Motor neuron (in vitro differentiated cells): ENCODE measurements at regions not wholly inside any gene's neighbourhood (a gene's known extent, or its start where the extent isn't known, plus 50 kb on each side); places are given as distances from the start of the nearest gene placed in this dataset.
A peak's percentile ranks its signal among the peaks of the same experiment; 100 is the strongest.

Experiments
- ATAC-seq, 8 experiments: fragments of 200-7000 bp; cut with Tn5 transposase; replicated peaks in 6 of 8; 2 replicates each; pipeline ENCODE4 v1.8.0; 2021; ENCODE audit warnings: mild to moderate bottlenecking in 8 of 8, moderate library complexity in 8 of 8
- H3K27ac ChIP-seq, 2 donors: fragments of 250-450 bp; sonication (Bioruptor Pico); 2 replicates each; pipeline ENCODE4 v1.9.0; 2021; ENCODE audit warnings: antibody characterized with exemption in 2 of 2, mild to moderate bottlenecking in 2 of 2, moderate library complexity in 1 of 2
- H3K4me1 ChIP-seq, 2 donors: fragments of 250-450 bp; sonication (Bioruptor Pico); replicated peaks in 1 of 2; 2 replicates each; pipeline ENCODE4 v1.6.1; 2021; ENCODE audit warnings: antibody characterized with exemption in 2 of 2, mild to moderate bottlenecking in 2 of 2, moderate library complexity in 1 of 2
- H3K4me3 ChIP-seq, 5 donors: fragments of 250-450 bp; sonication (Bioruptor Pico); 2 replicates each; pipeline ENCODE4 v1.9.0; 2021; ENCODE audit warnings: antibody characterized with exemption in 5 of 5, mild to moderate bottlenecking in 5 of 5, moderate library complexity in 4 of 5
- WGBS, 10 experiments: fragments of 450-650 bp; shearing (Covaris generic); methylation state at CpG; one replicate each; pipeline ENCODE4 v1.0.0; 2022; 5-methylcytosine and 5-hydroxymethylcytosine counted together
- in situ Hi-C, 9 experiments: fragments of 400-800 bp; cut with MboI; loops; one replicate each; pipeline ENCODE4 v1.15.0; 2021; ENCODE audit warnings: low sequenced_read_pairs in 9 of 9, low pct_unique_long_range_greater_than_20kb in 2 of 9; ENCODE audit not compliant: unreplicated experiment in 9 of 9

DNA sequence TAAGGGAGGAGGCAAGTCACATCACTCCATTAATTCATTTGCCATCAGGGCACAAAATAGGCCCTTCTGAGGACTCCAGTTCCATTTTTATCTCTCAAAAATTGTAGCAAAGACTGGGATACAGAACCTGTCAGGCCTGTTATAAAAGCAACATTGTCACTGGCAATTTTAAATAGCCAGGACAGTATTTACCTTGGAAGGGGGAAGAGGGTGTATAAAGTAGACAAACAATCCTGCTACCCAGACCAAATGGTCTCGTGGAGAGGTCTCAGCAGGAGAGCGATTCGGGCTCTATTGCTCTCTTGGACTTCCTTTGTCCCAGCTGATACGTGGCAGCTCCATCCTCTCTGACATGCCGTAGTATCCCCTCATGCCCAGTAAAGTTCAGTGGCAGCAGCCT lies 740.3 kb upstream of the HS6ST1 start:
- WGBS, 10 experiments = 27 to 100% (median 70%) methylated on average over 1 to 3 of the region's 5 CpGs; no CpG with 5 or more reads in 4 of the 10 experiments
- in situ Hi-C loops = no loop called here
- ATAC-seq = no peak
- no peak overlapping the region for H3K4me3 ChIP-seq
- peaks cover 9 to 13% of the 10 kb centered on the region in 2 donors for H3K4me1 ChIP-seq
- H3K27ac ChIP-seq = no peak overlapping the region

DNA sequence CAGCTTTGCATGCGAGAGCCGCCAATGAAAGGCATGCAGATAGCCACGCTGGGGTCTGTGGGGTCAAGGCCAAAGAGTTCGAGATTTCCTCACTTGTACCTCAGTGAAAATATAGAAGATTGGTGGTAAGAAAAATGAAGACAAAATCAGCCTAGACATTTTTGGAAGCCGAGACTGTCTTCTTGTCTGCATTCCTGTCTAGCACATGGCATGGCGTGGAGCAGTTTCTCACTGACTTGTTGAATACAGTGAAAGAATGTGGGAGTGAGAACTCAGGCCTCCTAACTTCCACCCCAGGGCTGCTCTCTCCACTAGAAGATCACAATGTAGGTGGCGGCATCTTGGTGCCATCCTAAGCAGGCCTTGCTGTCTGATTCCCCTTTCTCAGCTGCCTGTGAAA lies 740.8 kb upstream of the HS6ST1 start:
- Histone ChIP-seq H3K4me1 (peaks cover 9 to 17% of the 10 kb centered on the region in 2 donors), H3K27ac (no peak overlapping the region), H3K4me3 (no peak overlapping the region)
- in situ Hi-C loops = no loop called here
- 43 to 100% (median 82%) methylated on average over 1 to 7 of the region's 7 CpGs for WGBS, 10 experiments
- no peak for ATAC-seq

DNA sequence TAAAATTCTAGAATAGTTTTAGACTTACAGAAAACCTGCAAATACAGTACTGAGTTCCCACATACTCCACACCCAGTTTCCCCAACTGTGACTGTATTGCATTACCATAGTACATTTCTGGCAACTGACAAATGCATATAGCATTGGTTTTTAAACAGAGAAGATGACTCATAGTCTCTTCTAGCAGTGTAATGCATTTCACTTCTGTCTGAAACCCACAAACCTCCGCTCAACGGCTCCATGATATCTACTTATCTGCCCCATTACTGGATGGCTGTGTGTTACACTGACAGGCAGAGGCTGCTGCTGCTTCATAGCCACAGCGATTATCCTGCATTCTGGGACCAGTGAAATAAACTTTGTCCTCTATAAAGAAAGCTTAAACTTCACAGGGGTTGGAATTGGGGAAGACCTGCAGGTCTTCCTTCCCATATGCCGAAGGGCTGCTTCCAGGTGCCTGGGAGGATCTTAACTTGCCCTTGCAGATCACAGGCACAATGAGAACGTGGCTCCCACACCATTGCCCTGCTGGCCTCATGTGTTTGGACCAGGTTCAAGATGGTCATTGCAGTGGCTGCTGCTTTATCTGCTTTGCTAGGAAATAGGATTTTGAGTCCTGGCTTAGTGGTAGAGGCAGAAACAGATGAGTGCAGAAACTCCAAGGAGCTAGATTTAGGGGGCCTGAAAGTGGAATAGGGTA lies 742.6 kb upstream of the HS6ST1 start:
- Histone ChIP-seq H3K4me1 (peaks cover 3 to 20% of the 10 kb centered on the region in 2 donors), H3K4me3 (no peak overlapping the region), H3K27ac (no peak overlapping the region)
- in situ Hi-C loops = no loop called here
- 0 to 100% (median 36%) methylated on average over 1 to 5 of the region's 5 CpGs; no CpG with 5 or more reads in 4 of the 10 experiments for WGBS, 10 experiments
- ATAC-seq = peak; percentile 81 to 99 (median 84)

DNA sequence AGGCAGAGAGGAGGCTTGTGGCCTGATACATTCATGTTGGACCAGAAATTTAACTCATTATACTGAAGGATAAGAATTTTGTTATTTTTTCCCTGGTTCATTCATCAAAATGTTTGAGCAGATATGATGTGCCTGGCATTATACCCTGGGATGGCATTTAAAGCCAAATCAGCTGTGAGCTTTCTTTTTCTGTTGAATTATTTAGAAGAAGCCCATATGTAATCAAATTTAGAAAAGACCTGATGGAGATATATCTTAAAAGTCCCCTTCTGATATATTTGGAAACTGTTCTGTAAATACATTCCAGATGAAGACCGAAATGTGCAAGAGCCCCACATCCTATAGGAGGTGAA lies 743.1 kb upstream of the HS6ST1 start:
- no peak overlapping the region for H3K27ac ChIP-seq
- no peak overlapping the region for H3K4me3 ChIP-seq
- H3K4me1 ChIP-seq = peaks cover 0 to 20% of the 10 kb centered on the region in 2 donors
- in situ Hi-C loops = no loop called here
- no peak for ATAC-seq
- WGBS, 10 experiments = 14 to 67% (median 24%) methylated on average over 1 of the region's 1 CpG; no CpG with 5 or more reads in 6 of the 10 experiments

DNA sequence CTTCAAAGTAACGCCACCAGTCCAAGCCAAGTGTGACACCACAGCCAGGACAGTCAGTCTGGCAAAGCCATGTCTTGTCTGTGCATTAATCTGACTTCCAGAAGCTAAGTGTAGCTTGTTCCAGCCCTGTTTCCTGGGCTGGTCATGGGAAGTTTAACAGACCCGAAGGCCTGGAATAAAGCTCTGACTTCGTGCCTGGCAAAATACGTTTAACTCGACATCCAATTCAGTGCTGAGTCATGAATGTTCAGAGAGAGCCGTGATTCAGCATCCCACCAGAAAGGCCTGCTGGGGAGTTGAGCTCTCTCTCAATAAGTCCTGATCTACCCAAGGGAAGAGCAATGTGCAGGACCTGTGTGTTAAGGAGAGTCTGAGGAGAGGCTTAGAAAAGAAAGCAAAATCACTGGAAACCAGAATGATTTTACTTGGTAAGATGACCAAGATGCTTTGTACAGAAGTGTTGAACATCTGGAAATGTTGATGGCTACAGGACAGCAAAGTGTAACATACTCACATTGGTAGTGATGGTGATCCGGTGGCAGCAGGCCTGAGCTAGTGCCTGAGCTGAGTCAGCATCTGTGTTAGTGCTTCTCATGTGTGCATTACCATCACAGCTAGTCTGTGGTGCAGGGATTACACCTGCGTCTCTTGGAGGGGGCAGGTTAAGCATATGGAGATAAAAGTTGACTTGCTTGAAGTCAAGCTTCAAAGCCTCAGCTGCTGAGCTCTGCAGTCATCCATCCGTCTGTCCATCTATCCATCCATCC lies 743.7 kb upstream of the HS6ST1 start:
- Histone ChIP-seq H3K27ac (no peak overlapping the region), H3K4me1 (peaks cover 0 to 20% of the 10 kb centered on the region in 2 donors), H3K4me3 (no peak overlapping the region)
- in situ Hi-C loops = no loop called here
- 7 to 100% (median 93%) methylated on average over 2 to 7 of the region's 9 CpGs; no CpG with 5 or more reads in 2 of the 10 experiments for WGBS, 10 experiments
- ATAC-seq = peak in 1 of 8 experiments; percentile 5

DNA sequence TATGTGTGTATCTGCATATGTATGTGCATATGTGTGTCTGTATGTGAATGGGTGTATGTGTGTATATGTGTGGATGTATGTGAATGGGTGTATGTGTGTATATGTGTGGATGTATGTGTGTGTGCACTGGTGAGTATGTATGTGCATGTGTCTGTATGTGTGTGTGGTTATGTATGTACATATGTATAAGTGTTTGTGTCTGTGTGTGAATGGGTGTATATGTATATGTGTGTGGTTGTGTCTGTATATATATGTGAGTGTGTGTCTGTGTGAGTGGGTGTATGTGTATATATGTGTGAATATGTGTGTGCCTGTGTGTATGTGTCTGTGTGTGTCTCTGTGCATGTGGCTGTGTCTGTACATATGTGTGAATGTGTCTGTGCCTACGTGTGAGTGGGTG lies 748.4 kb upstream of the HS6ST1 start:
- ATAC-seq = no peak
- 0 to 88% methylated on average over 1 of the region's 1 CpG; no CpG with 5 or more reads in 8 of the 10 experiments for WGBS, 10 experiments
- in situ Hi-C loops = no loop called here
- Histone ChIP-seq H3K4me3 (no peak overlapping the region), H3K4me1 (peaks cover 8 to 27% of the 10 kb centered on the region in 2 donors), H3K27ac (no peak overlapping the region)

DNA sequence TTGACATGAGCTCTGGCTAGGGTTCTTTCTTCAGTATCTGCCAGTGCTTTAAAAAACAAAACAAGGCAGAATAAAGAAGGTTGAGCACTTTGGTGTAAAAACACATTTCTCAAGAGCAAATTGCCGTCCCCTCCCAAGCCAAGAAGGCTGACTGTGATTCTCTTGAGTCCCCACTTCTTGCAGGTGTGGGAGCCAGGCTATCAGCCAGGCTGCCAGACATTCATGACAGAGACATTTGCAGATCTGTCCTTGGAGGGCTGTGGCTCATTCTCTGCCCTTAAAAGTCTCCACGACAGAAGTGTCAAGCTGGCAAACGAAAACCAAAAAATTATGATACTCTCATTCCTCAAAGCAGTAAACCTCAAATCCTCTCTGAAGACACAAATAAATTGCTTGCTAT lies 749.3 kb upstream of the HS6ST1 start:
- no peak overlapping the region for H3K4me3 ChIP-seq
- in situ Hi-C loops = no loop called here
- 0 to 95% (median 14%) methylated on average over 2 to 3 of the region's 3 CpGs; no CpG with 5 or more reads in 6 of the 10 experiments for WGBS, 10 experiments
- ATAC-seq = no peak
- H3K27ac ChIP-seq = no peak overlapping the region
- H3K4me1 ChIP-seq = peaks cover 8 to 27% of the 10 kb centered on the region in 2 donors

DNA sequence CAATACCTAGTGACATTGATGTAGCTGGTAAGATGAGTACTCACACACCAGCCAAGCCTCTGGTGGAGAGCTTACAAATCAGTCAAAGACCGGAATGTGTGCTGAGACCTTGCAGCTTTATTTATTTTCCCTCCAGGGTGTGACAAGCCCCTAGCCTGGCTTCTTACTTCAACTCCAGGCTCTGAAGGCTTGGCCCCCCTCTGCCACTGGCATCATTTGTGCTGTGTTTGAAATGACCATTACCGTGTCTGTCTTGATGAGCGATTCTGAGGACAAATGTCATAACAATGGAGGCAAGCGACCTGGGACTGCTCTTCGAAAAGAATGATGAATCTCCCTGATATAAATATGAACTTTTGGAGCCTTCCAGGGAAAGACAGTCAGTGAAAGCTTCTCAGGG lies 749.9 kb upstream of the HS6ST1 start:
- Histone ChIP-seq H3K4me1 (peaks cover 8 to 24% of the 10 kb centered on the region in 2 donors), H3K4me3 (no peak overlapping the region), H3K27ac (no peak overlapping the region)
- in situ Hi-C loops = no loop called here
- peak in 4 of 8 experiments; percentile 7 to 67 (median 62) for ATAC-seq
- WGBS, 10 experiments = 34 to 80% (median 64%) methylated on average over 1 to 5 of the region's 5 CpGs; no CpG with 5 or more reads in 2 of the 10 experiments

DNA sequence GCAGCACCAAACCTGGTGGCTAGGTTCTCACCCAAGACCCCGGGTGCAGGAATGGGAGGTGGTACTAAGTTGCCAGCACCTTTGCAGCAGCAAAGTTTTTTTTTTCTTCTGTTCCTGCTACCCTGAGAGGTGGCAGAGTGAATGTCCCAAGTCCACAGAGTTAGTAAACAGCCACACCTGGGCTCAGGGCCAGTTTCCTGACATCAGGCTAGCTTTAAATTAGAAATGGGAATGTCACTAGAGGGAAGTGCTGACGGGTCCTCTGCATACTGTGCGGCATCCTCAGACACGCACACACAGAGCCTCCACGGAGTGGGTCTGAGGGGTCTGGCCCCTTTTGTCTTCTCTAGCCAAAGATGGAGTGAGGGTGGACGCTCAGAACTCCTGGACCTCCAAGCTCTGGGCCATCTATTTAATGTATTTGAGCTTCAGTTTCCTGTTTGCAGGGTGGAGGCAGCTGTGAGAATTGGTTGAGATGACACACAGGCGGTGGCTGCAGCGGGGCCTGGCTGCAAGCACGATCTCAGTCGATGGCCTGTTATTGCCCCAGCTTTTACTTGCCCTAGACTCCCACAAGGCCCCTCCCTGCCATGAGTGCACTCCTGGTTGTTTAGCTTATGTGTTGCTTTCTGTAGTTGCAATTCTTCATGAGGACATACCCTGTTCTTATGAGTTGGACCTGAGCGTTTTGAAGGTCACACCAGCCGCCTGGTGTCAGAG lies 751.4 kb upstream of the HS6ST1 start:
- no peak overlapping the region for H3K4me3 ChIP-seq
- no peak overlapping the region for H3K27ac ChIP-seq
- ATAC-seq = peak in 2 of 8 experiments; percentile 20 to 26
- 13 to 100% (median 66%) methylated on average over 1 to 6 of the region's 12 CpGs; no CpG with 5 or more reads in 4 of the 10 experiments for WGBS, 10 experiments
- in situ Hi-C loops = no loop called here
- peaks cover 12 to 16% of the 10 kb centered on the region in 2 donors for H3K4me1 ChIP-seq

DNA sequence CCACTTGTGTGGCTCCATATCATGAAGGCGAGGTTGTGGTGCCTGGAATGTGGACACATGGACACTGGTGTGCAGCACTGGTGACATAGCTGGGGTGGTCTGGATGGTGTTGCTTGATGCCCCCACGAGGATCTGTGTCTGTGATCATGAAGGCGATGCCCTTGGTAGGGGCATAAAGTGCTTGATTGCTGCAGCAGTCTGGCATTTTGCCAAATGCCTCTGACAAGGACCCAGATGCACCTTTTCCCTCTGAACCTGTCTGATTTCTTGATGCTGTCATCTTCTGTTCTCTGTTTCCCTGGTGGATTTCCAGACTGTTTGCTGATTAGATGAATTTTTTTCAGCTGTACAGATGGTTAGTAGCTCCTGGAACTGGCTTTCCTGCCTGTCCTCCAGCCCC lies 752.0 kb upstream of the HS6ST1 start:
- H3K4me1 ChIP-seq = peaks cover 12 to 16% of the 10 kb centered on the region in 2 donors
- no peak overlapping the region for H3K4me3 ChIP-seq
- H3K27ac ChIP-seq = no peak overlapping the region
- WGBS, 10 experiments = 20 to 100% (median 80%) methylated on average over 1 to 2 of the region's 3 CpGs; no CpG with 5 or more reads in 5 of the 10 experiments
- in situ Hi-C loops = no loop called here
- ATAC-seq = no peak

DNA sequence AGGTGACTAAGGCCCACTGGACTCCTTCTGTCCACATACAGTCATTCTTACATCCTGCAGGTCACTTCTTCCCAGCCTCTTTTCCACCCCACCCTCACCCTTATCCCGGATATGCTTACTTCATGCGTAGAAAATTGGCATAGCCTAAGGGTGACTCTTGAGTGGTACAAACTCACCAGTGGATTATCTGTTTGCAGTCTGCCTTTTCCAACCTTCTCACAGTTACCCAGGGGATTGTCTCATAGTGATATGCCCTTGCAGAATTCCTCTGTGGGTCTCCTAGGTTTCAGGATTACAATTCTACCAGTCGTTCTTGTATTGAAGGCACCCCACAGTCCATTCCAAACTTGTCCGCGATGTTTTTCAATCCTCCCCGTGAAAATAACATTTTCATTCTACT lies 752.9 kb upstream of the HS6ST1 start:
- WGBS, 10 experiments = 71 to 100% (median 88%) methylated on average over 2 to 6 of the region's 6 CpGs; no CpG with 5 or more reads in 1 of the 10 experiments
- peak in 4 of 8 experiments; percentile 38 to 94 (median 63) for ATAC-seq
- Histone ChIP-seq H3K4me1 (peaks cover 12 to 16% of the 10 kb centered on the region in 2 donors), H3K27ac (no peak overlapping the region), H3K4me3 (no peak overlapping the region)
- in situ Hi-C loops = no loop called here

DNA sequence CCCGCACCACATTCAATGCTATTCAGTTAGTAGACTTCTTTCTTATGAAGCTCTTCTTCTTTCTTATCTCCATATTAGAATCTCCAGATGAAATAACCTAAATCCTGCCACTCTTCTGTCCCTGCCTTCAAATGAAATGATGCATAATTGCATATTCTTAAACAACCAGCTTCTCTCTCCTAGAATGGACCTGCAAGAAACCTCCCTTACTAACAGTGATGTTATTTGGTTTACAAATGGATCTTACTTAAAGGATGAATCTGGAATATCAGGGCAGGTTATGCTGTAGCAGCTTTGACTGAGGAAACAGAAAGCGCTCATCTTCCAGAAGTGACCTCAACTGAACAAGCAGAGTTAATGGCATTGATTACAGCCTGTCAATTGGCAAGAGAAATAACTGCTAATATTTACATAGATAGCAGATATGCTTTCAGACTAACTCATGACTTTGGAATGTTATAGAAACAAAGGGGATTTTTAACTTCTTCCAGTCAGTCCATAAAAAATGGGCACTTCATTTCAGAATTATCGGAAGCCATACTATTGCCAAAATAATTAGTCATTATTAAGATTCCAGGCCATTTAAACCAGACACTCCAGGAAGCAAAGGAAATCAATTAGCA lies 755.7 kb upstream of the HS6ST1 start:
- H3K4me1 ChIP-seq = peaks cover 6% of the 10 kb centered on the region in 2 donors
- in situ Hi-C loops = no loop called here
- no peak overlapping the region for H3K4me3 ChIP-seq
- WGBS, 10 experiments = 21 to 100% (median 80%) methylated on average over 2 to 3 of the region's 3 CpGs; no CpG with 5 or more reads in 1 of the 10 experiments
- peak in 3 of 8 experiments; percentile 6 to 69 (median 69) for ATAC-seq
- no peak overlapping the region for H3K27ac ChIP-seq
